Endodermal cell (in vitro differentiated cells): ENCODE measurements at regions not wholly inside any gene's neighbourhood (a gene's known extent, or its start where the extent isn't known, plus 50 kb on each side); places are given as distances from the start of the nearest gene placed in this dataset.

Experiments used
- DNase-seq: peaks from one replicate; pipeline ENCODE4 v3.0.0-alpha.2; 2017
- H3K27ac ChIP-seq: 2 replicates; pipeline ENCODE4 v1.5.1; 2013; ENCODE audit warnings: mild to moderate bottlenecking, low read depth, low read length, moderate library complexity
- H3K27me3 ChIP-seq: 2 replicates; pipeline ENCODE4 v1.6.1; 2013; ENCODE audit warnings: mild to moderate bottlenecking, low read length, moderate library complexity; ENCODE audit not compliant: insufficient read depth, control insufficient read depth, poor library complexity, severe bottlenecking
- H3K36me3 ChIP-seq: 2 replicates; pipeline ENCODE4 v1.7.0; 2013; ENCODE audit warnings: mild to moderate bottlenecking, low read length, moderate library complexity; ENCODE audit not compliant: control insufficient read depth, insufficient read depth
- H3K4me1 ChIP-seq: one replicate; pipeline ENCODE4 v1.7.0; 2013; ENCODE audit warnings: low read length; ENCODE audit not compliant: control insufficient read depth, insufficient read depth
- H3K4me3 ChIP-seq: 2 replicates; pipeline ENCODE4 v1.5.1; 2013; ENCODE audit warnings: mild to moderate bottlenecking, low read length, moderate library complexity
- H3K9ac ChIP-seq: 2 replicates; pipeline ENCODE4 v1.6.1; 2013; ENCODE audit warnings: mild to moderate bottlenecking, low read length, moderate library complexity; ENCODE audit not compliant: poor library complexity, severe bottlenecking; ENCODE audit errors: extremely low read depth
- H3K9me3 ChIP-seq: 2 replicates; pipeline ENCODE4 v1.6.1; 2013; ENCODE audit warnings: mild to moderate bottlenecking, low read length, moderate library complexity; ENCODE audit not compliant: control insufficient read depth
- H3K27ac Mint-ChIP-seq: 2 replicates; pipeline ENCODE4 v1.8.0; 2020; ENCODE audit warnings: mixed read lengths
- H3K27me3 Mint-ChIP-seq: 2 replicates; pipeline ENCODE4 v1.8.0; 2021; ENCODE audit warnings: mild to moderate bottlenecking, mixed read lengths; ENCODE audit not compliant: insufficient read depth
- H3K36me3 Mint-ChIP-seq: 2 replicates; pipeline ENCODE4 v1.8.0; 2020; ENCODE audit warnings: low read depth, mixed read lengths
- H3K4me1 Mint-ChIP-seq: 2 replicates; pipeline ENCODE4 v1.8.0; 2020; ENCODE audit warnings: mixed read lengths
- H3K4me3 Mint-ChIP-seq: 2 replicates; pipeline ENCODE4 v1.8.0; 2020; ENCODE audit warnings: mild to moderate bottlenecking, moderate library complexity, mixed read lengths
- H3K9me3 Mint-ChIP-seq: 2 replicates; pipeline ENCODE4 v1.8.0; 2020; ENCODE audit warnings: mild to moderate bottlenecking, mixed read lengths
- WGBS, 2 experiments: methylation state at CpG; one replicate each; pipeline versions ENCODE4 v1.1.5 to v1.1.7; 2013; ENCODE audit warnings: missing lambda C conversion rate in 2 of 2, mixed read lengths in 1 of 2; ENCODE audit not compliant: insufficient coverage in 1 of 2, insufficient read length in 1 of 2; 5-methylcytosine and 5-hydroxymethylcytosine counted together
- TF ChIP-seq, protein P1 (sequence below): fragments of 200-600 bp; sonication (generic); conservative IDR thresholded peaks from 2 replicates; pipeline ENCODE4 v1.5.0; 2021; ENCODE audit warnings: antibody characterized with exemption, mild to moderate bottlenecking

DNA sequence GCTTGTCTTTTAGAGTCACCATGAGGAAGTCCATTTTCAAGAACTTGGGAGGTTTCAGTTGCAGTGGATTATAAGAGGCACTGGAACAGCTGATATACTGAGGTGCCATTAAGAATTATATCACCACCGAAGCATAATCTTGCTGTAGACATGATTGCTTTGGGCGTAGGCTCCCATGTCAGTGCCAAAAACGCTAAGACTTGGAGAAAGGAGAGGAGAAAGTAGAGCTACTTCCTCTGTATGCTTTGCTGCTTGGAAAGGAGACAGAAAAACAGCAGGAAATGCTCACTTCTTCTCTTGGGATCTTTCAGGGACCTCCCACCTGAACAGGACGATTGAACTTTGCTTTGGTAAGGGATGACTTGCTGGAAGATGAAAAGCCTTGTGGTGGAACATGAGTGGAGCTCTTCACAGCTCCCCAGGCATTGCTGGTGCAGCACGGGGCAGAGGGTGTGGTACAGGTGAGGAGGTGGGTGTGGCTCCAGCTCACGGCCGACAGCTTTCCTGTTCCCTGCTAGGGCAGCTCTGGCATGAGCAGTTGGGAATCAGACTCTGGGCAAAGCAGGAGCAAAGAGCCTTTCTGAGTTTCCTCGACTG is 190.4 kb upstream of the JAG1 start:
- TF ChIP-seq, protein P1, sequence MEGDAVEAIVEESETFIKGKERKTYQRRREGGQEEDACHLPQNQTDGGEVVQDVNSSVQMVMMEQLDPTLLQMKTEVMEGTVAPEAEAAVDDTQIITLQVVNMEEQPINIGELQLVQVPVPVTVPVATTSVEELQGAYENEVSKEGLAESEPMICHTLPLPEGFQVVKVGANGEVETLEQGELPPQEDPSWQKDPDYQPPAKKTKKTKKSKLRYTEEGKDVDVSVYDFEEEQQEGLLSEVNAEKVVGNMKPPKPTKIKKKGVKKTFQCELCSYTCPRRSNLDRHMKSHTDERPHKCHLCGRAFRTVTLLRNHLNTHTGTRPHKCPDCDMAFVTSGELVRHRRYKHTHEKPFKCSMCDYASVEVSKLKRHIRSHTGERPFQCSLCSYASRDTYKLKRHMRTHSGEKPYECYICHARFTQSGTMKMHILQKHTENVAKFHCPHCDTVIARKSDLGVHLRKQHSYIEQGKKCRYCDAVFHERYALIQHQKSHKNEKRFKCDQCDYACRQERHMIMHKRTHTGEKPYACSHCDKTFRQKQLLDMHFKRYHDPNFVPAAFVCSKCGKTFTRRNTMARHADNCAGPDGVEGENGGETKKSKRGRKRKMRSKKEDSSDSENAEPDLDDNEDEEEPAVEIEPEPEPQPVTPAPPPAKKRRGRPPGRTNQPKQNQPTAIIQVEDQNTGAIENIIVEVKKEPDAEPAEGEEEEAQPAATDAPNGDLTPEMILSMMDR: no peak
- peak; percentile 63 for DNase-seq
- Mint-ChIP-seq H3K9me3 (no peaks in the 10 kb centered on the region), H3K36me3 (no peaks in the 10 kb centered on the region), H3K4me1 (no peaks in the 10 kb centered on the region), H3K27ac (no peak overlapping the region), H3K4me3 (no peak overlapping the region), H3K27me3 (peaks cover 1% of the 10 kb centered on the region)
- no peak overlapping the region for H3K27ac ChIP-seq
- 78 to 81% methylated on average over 3 to 8 of the region's 8 CpGs for WGBS, 2 experiments
- no peak overlapping the region for H3K9ac ChIP-seq
- no peaks in the 10 kb centered on the region for H3K36me3 ChIP-seq
- no peaks in the 10 kb centered on the region for H3K9me3 ChIP-seq
- H3K4me1 ChIP-seq: no peaks in the 10 kb centered on the region
- no peaks in the 10 kb centered on the region for H3K27me3 ChIP-seq
- H3K4me3 ChIP-seq: no peak overlapping the region

DNA sequence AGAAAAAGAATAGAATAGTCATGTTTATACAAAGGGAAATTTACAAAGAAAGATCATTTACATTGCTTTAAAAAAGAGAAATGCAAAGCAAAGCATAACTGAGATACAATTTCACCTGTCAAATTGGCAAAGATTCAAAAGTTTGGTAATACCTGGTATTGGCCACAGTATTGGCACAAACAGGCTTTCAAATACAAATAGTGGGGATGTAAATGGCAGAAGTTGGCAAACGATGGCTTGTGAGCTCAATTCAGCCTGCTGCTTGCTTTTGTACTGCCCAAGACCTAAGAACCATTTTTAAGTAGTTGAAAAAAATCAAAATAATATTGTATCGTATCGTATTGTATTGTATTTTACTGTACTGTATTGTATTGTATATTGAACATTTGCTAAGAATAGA is 194.5 kb upstream of the JAG1 start:
- peaks cover 1% of the 10 kb centered on the region for H3K27me3 Mint-ChIP-seq
- 94 to 100% methylated on average over 1 to 2 of the region's 3 CpGs for WGBS, 2 experiments
- H3K36me3 Mint-ChIP-seq: no peaks in the 10 kb centered on the region
- no peaks in the 10 kb centered on the region for H3K9me3 ChIP-seq
- DNase-seq: no peak
- no peak overlapping the region for H3K4me3 Mint-ChIP-seq
- H3K27ac ChIP-seq: no peak overlapping the region
- no peak overlapping the region for H3K27ac Mint-ChIP-seq
- no peaks in the 10 kb centered on the region for H3K36me3 ChIP-seq
- no peak overlapping the region for H3K4me3 ChIP-seq
- H3K9me3 Mint-ChIP-seq: no peaks in the 10 kb centered on the region
- TF ChIP-seq, protein P1: no peak
- H3K4me1 ChIP-seq: no peaks in the 10 kb centered on the region
- no peaks in the 10 kb centered on the region for H3K4me1 Mint-ChIP-seq
- H3K27me3 ChIP-seq: no peaks in the 10 kb centered on the region
- H3K9ac ChIP-seq: no peak overlapping the region

DNA sequence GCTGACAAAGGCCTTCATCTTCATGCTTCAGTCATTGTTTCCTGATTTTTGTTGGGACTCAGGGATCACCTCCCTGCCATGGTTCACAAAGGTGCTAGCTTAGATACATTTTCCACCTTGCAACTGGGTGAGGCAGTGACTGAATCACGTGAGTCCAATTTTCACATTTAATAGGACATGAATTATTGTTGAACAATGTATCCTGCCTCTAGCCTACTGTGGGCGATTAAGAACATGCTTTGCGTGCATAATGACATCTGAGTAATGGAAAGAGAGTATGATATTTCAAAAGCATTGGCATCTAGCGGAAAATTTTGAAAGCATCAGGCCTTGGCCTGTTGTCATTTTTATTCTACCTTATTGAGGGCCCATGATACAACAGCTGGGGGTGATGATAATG is 199.2 kb upstream of the JAG1 start:
- Histone ChIP-seq H3K9ac (no peak overlapping the region), H3K27ac (no peak overlapping the region), H3K36me3 (no peaks in the 10 kb centered on the region), H3K9me3 (peaks cover 6% of the 10 kb centered on the region), H3K4me3 (no peak overlapping the region), H3K4me1 (no peaks in the 10 kb centered on the region), H3K27me3 (no peaks in the 10 kb centered on the region)
- no peak overlapping the region for H3K4me3 Mint-ChIP-seq
- DNase-seq: no peak
- no peaks in the 10 kb centered on the region for H3K4me1 Mint-ChIP-seq
- WGBS, 2 experiments: 87 to 93% methylated on average over 3 to 4 of the region's 4 CpGs
- H3K27ac Mint-ChIP-seq: no peak overlapping the region
- no peaks in the 10 kb centered on the region for H3K27me3 Mint-ChIP-seq
- TF ChIP-seq, protein P1: no peak
- H3K9me3 Mint-ChIP-seq: no peaks in the 10 kb centered on the region
- H3K36me3 Mint-ChIP-seq: no peaks in the 10 kb centered on the region
